Tibial nerve (tissue), 4 donors: ENCODE measurements at regions not wholly inside any gene's neighbourhood (a gene's known extent, or its start where the extent isn't known, plus 50 kb on each side); places are given as distances from the start of the nearest gene placed in this dataset.

Experiments used
- DNase-seq, 2 donors: peaks; one replicate each; pipeline ENCODE4 v3.0.0-alpha.2; 2019; ENCODE audit warnings: low spot score in 2 of 2
- H3K27ac ChIP-seq, 4 donors: fragments of 200-600 bp; sonication (generic) in 3 of 4; one replicate each; pipeline ENCODE4 v1.5.1; 2017 to 2019; ENCODE audit warnings: mild to moderate bottlenecking in 1 of 4
- H3K27me3 ChIP-seq, 2 donors: fragments of 200-600 bp; sonication (generic) in 1 of 2; one replicate each; pipeline versions ENCODE4 v1.5.1 to v1.6.0; 2017 to 2019
- H3K36me3 ChIP-seq, 3 donors: fragments of 200-600 bp; sonication (generic); one replicate each; pipeline ENCODE4 v1.5.1; 2018 to 2019
- H3K4me1 ChIP-seq, 4 donors: fragments of 200-600 bp; sonication (generic) in 3 of 4; one replicate each; pipeline ENCODE4 v1.5.1; 2017 to 2019
- H3K4me3 ChIP-seq, 4 donors: fragments of 200-600 bp; sonication (generic) in 3 of 4; one replicate each; pipeline ENCODE4 v1.5.1; 2017 to 2019; ENCODE audit warnings: mild to moderate bottlenecking in 1 of 4, moderate library complexity in 1 of 4
- H3K9me3 ChIP-seq, 4 donors: fragments of 200-600 bp; sonication (generic) in 3 of 4; one replicate each; pipeline ENCODE4 v1.5.1; 2017 to 2019
- EP300 ChIP-seq, 2 donors: sonication (generic); formaldehyde crosslinking; IDR thresholded peaks; one replicate each; pipeline ENCODE4 v1.6.1; 2017; ENCODE audit warnings: antibody characterized with exemption in 2 of 2, mild to moderate bottlenecking in 1 of 2
- POLR2A ChIP-seq, 2 donors: fragments of 450-650 bp; IDR thresholded peaks; one replicate each; pipeline ENCODE4 v1.6.1; 2017; ENCODE audit warnings: antibody characterized with exemption in 2 of 2, mild to moderate bottlenecking in 2 of 2, moderate library complexity in 2 of 2
- WGBS, 2 donors: methylation state at CpG; one replicate each; pipeline ENCODE4 v1.1.5; 2018; 5-methylcytosine and 5-hydroxymethylcytosine counted together
- TF ChIP-seq, protein P1 (sequence below), 5 experiments: fragments of 200-600 bp in 3 of 5; fragments of 450-650 bp in 2 of 5; sonication (generic) in 3 of 5; IDR thresholded peaks; one replicate each; pipeline ENCODE4 v1.5.1; 2016 to 2019; ENCODE audit warnings: antibody characterized with exemption in 5 of 5, mild to moderate bottlenecking in 3 of 5, moderate library complexity in 2 of 5

DNA sequence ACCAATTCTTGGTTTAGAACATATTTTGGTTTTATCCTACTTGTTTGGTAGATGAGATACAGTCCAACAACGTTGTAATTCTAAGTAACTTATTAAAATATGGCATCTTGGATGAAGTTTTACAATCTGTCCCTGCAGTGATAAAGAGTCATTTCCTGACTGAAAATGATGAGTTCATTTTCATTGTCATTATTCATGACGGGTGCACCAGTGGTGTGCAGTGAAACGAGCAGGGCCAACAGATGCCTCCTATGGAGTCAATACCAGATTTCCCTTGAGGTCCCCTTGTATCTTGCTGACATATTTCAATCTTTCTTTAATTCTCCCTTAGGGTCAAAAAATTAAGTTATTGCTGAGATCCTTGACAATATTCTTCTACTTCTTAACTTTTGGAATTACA, 438.5 kb downstream of the LRIG3 start:
- TF ChIP-seq, protein P1, sequence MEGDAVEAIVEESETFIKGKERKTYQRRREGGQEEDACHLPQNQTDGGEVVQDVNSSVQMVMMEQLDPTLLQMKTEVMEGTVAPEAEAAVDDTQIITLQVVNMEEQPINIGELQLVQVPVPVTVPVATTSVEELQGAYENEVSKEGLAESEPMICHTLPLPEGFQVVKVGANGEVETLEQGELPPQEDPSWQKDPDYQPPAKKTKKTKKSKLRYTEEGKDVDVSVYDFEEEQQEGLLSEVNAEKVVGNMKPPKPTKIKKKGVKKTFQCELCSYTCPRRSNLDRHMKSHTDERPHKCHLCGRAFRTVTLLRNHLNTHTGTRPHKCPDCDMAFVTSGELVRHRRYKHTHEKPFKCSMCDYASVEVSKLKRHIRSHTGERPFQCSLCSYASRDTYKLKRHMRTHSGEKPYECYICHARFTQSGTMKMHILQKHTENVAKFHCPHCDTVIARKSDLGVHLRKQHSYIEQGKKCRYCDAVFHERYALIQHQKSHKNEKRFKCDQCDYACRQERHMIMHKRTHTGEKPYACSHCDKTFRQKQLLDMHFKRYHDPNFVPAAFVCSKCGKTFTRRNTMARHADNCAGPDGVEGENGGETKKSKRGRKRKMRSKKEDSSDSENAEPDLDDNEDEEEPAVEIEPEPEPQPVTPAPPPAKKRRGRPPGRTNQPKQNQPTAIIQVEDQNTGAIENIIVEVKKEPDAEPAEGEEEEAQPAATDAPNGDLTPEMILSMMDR (IDR thresholded peaks at IDR 0.05), result no peak
- no peak for TF ChIP-seq POLR2A (IDR thresholded peaks at IDR 0.05)
- no peak for TF ChIP-seq EP300 (IDR thresholded peaks at IDR 0.05)

DNA sequence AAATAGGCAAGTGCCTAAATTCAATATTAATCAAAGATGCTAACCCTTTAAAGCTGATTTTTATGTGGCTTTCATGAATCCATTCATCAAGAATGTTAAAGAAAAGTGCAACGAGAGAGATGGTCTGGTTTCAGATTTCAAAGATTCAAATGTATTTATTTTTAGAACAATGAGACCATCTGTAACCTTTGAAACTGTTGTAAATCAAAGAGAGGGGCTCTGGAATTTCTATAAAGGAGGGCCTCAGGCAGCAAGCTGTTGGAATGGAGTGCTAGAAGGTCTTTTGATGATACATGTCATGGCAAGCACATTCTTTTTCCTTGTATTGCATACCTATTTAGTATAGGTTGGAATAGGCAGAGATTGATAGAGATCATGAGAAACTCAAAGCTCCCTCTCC, 433.0 kb downstream of the LRIG3 start:
- no peaks in the 10 kb centered on the region for H3K27me3 ChIP-seq
- WGBS, 2 donors, result 8 to 12% methylated on average over 1 of the region's 1 CpG
- H3K36me3 ChIP-seq, result no peaks in the 10 kb centered on the region
- no peaks in the 10 kb centered on the region for H3K4me1 ChIP-seq
- no peaks in the 10 kb centered on the region for H3K9me3 ChIP-seq
- H3K4me3 ChIP-seq, result no peak overlapping the region
- no peak for DNase-seq
- TF ChIP-seq EP300 (IDR thresholded peaks at IDR 0.05), result no peak
- no peak for TF ChIP-seq POLR2A (IDR thresholded peaks at IDR 0.05)
- TF ChIP-seq, protein P1 (IDR thresholded peaks at IDR 0.05), result no peak
- H3K27ac ChIP-seq, result no peak overlapping the region

More for the DNA sequence above, 438.5 kb downstream of the LRIG3 start:
- Histone ChIP-seq H3K9me3 (no peaks in the 10 kb centered on the region), H3K27me3 (no peaks in the 10 kb centered on the region), H3K27ac (no peak overlapping the region), H3K36me3 (no peaks in the 10 kb centered on the region), H3K4me3 (no peak overlapping the region), H3K4me1 (no peaks in the 10 kb centered on the region)
- no peak for DNase-seq
- 50 to 51% methylated on average over 3 of the region's 3 CpGs for WGBS, 2 donors

DNA sequence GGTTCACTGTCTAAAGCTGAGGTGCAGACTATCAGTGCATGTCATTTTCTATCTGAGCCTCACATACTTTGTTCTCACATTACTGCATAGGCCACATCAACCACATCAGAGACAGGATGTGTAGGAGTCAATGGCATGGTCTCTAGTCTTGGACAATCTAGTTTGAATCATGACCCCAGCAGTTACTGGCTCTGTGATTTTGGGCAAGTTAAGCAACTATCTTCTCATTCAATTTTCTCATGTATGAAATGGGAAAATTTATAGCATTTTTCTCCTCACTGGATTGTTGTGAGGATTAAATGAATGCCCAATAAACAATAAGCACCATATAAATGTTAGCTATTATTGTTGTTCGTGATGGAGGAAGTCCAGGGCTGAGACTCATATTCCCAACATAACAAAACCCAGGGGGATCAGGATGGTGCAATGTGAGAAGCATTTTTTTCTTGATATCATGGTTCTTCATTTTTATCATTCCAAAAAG, 432.6 kb downstream of the LRIG3 start:
- Histone ChIP-seq H3K27me3 (no peaks in the 10 kb centered on the region), H3K4me1 (no peaks in the 10 kb centered on the region), H3K4me3 (no peak overlapping the region), H3K36me3 (no peaks in the 10 kb centered on the region), H3K9me3 (no peaks in the 10 kb centered on the region), H3K27ac (no peak overlapping the region)
- no peak for TF ChIP-seq EP300 (IDR thresholded peaks at IDR 0.05)
- TF ChIP-seq, protein P1 (IDR thresholded peaks at IDR 0.05), result no peak
- no peak for TF ChIP-seq POLR2A (IDR thresholded peaks at IDR 0.05)
- DNase-seq, result no peak
- WGBS, 2 donors, result 47 to 67% methylated on average over 1 of the region's 1 CpG

DNA sequence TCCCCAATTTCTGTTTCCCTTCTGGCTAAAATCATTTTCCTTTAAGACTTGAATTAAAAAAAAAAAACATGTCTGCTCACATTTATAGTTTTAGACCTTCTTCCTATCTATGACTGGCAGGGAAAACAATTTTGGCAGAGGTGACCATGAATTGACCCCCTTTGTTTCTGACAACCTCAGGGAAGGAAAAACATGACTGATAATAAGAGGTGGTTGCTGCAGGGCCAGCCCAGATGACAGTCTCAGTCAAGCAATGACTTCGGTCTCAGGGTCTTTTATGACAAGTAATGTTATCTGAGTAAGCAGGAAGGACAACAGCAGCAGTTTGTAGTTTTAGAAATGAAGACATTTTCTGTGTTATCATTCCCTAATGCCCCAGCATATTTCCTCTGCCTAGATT, 430.9 kb downstream of the LRIG3 start:
- WGBS, 2 donors, result 50 to 59% methylated on average over 1 of the region's 1 CpG
- TF ChIP-seq, protein P1 (IDR thresholded peaks at IDR 0.05), result no peak
- TF ChIP-seq POLR2A (IDR thresholded peaks at IDR 0.05), result no peak
- no peak for TF ChIP-seq EP300 (IDR thresholded peaks at IDR 0.05)
- DNase-seq, result no peak
- Histone ChIP-seq H3K4me1 (no peaks in the 10 kb centered on the region), H3K27me3 (no peaks in the 10 kb centered on the region), H3K9me3 (no peaks in the 10 kb centered on the region), H3K4me3 (no peak overlapping the region), H3K27ac (no peak overlapping the region), H3K36me3 (no peaks in the 10 kb centered on the region)

DNA sequence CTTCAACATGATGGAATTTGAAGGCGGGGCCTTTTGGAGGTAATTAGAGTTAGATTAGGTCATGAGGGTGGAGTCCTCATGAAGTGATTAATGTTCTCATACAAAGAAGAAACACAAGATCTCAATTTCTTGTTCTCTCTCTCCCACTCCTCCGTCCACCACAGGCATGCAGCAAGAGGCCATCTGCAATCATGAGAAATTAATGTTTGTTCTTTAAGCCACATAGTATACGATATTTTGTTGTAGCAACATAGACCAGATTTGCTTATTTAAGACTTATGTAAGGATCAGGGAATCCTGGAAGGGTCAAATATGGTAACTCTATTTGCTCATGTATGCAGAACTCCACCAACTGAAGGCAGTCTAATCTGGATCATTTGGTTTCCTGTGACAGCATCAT, 429.0 kb downstream of the LRIG3 start:
- 63 to 66% methylated on average over 3 of the region's 3 CpGs for WGBS, 2 donors
- no peak for DNase-seq
- H3K27ac ChIP-seq, result no peak overlapping the region
- no peaks in the 10 kb centered on the region for H3K27me3 ChIP-seq
- TF ChIP-seq EP300 (IDR thresholded peaks at IDR 0.05), result no peak
- no peak for TF ChIP-seq POLR2A (IDR thresholded peaks at IDR 0.05)
- TF ChIP-seq, protein P1 (IDR thresholded peaks at IDR 0.05), result no peak
- H3K36me3 ChIP-seq, result no peaks in the 10 kb centered on the region
- no peaks in the 10 kb centered on the region for H3K4me1 ChIP-seq
- H3K4me3 ChIP-seq, result no peak overlapping the region
- no peaks in the 10 kb centered on the region for H3K9me3 ChIP-seq
